GM12872 (cell line): ENCODE measurements at regions not wholly inside any gene's neighbourhood (a gene's known extent, or its start where the extent isn't known, plus 50 kb on each side); places are given as distances from the start of the nearest gene placed in this dataset.

Experiments
- CTCF ChIP-seq: IDR thresholded peaks from 3 replicates; pipeline ENCODE4 v1.5.1; 2011; ENCODE audit warnings: low read depth, mild to moderate bottlenecking, low read length, moderate library complexity; ENCODE audit not compliant: insufficient read depth

DNA sequence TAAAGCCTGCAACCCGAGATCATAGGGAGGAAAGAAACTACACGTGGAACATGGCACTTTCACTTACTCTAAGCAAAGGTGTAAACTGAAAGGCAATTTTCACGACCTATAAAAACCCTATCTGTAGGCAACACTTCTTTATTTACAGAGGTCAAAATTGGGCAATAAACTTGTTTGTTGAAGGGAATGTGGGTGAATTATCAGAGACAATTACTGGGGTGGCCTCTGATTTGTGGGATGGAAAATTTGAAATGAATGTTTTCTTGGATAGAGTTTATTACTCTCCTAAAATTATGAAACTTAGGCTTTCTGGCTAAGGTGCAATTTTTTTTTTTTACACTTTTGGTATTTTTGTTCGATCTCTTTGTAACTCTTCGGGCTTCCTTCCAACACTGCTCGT, 734.1 kb upstream of the TENM3 start:
- no peak for TF ChIP-seq CTCF

GRCh38 chr4:181517491-181517890, 725.7 kb upstream of the TENM3 start:
- TF ChIP-seq CTCF, result no peak

DNA sequence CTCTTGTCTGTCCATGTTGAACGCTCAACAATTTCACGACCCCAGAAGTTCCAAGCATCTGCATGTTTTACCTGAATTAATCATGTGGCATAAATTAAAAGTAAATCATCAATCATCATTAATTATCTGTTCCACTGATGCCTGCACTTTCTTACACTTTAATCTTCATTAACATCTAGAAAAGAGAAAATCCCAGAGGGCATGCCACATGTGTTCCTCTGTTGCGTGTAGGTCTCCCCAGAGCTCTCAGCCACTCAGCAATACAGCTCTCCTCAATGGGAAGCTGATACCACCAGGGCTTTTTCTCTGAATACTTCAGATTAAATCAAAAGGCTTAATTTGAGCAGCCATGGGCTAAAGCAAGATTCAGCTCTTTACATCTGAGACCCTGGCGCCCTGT, 722.4 kb upstream of the TENM3 start:
- no peak for TF ChIP-seq CTCF

DNA sequence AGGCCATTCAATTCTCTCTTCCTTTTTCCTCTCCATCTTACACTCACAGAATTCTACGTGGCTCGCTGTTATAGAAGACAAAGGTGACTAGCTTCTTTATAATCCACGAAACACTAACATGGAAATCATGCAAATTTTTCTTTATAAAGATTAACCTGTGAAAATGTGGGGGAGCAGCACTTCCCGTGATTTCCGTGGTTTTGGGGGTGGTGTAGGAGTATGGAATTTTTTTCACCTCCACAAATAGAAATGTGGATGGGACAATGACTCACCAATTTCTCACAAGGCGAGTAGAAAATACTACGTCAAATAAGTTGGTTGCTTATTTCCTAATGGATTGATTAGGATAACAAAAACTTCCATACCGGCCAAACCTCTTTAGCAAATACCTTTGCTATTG, 719.2 kb upstream of the TENM3 start:
- TF ChIP-seq CTCF, result no peak

GRCh38 chr4:181524499-181524898, 718.7 kb upstream of the TENM3 start:
- no peak for TF ChIP-seq CTCF

DNA sequence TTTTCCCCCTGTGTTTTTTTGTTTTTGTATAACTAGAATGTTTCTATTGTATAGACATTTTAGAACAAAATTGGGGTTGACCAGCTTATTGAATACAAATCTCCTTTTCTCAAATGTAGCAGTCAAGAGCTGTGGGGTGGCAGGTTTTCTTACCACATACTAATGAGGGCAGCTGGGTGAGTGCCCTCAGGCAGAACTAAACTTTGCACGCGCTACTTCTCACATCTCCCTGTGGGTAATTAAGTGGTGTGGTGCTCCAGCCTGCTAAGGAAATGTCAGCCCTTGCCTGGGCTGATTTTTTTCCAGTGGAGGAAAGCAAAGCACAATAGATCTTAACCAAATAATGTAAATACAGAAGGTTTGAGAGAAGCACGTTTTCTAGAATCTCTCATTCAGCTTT, 717.6 kb upstream of the TENM3 start:
- no peak for TF ChIP-seq CTCF

GRCh38 chr4:181528570-181529184, 714.5 kb upstream of the TENM3 start:
- TF ChIP-seq CTCF, result peak; percentile 89
